ENCODE measurements at regions not wholly inside any gene's neighbourhood (a gene's known extent, or its start where the extent isn't known, plus 50 kb on each side); places are given as distances from the start of the nearest gene placed in this dataset.

DNA sequence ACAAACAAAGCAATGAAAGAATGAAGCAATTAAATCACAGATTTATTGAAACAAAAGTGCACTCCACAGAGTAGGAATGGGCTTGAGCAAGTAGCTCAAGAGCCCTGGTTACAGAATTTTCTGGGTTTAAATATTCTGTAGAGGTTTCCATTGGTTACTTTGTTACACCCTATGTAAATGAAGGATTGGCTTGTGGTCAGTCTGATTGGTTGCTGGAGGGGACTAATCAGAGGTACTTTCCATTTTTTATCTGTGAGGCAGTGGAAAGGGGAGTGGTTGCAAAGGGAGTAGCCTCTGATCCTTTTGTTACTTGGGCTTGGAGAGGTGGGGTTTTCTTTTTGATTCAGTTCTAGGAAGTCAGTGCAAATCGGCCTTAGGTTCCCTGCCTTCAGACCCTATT is 253.3 kb downstream of the ARL6IP6 start:
- TF ChIP-seq, protein P1, sequence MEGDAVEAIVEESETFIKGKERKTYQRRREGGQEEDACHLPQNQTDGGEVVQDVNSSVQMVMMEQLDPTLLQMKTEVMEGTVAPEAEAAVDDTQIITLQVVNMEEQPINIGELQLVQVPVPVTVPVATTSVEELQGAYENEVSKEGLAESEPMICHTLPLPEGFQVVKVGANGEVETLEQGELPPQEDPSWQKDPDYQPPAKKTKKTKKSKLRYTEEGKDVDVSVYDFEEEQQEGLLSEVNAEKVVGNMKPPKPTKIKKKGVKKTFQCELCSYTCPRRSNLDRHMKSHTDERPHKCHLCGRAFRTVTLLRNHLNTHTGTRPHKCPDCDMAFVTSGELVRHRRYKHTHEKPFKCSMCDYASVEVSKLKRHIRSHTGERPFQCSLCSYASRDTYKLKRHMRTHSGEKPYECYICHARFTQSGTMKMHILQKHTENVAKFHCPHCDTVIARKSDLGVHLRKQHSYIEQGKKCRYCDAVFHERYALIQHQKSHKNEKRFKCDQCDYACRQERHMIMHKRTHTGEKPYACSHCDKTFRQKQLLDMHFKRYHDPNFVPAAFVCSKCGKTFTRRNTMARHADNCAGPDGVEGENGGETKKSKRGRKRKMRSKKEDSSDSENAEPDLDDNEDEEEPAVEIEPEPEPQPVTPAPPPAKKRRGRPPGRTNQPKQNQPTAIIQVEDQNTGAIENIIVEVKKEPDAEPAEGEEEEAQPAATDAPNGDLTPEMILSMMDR (IDR thresholded peaks at IDR 0.05; ENCODE audit: poor library complexity): no peak
- TF ChIP-seq EZH2 (IDR thresholded peaks at IDR 0.05; ENCODE audit: borderline replicate concordance): no peak
